GM21360 (cell line): ENCODE measurements at regions not wholly inside any gene's neighbourhood (a gene's known extent, or its start where the extent isn't known, plus 50 kb on each side); places are given as distances from the start of the nearest gene placed in this dataset.
"Not testable (repeated sequence)": the region's sequence is repeated elsewhere in the genome, so short reads cannot be mapped to it uniquely, and the experiment has no call there.

Source experiments
- ATAC-seq: cut with Tn5 transposase; IDR thresholded peaks from one replicate; pipeline ENCODE4 v1.9.1; 2021; ENCODE audit warnings: mild to moderate bottlenecking, moderate library complexity; ENCODE audit not compliant: unreplicated experiment

DNA sequence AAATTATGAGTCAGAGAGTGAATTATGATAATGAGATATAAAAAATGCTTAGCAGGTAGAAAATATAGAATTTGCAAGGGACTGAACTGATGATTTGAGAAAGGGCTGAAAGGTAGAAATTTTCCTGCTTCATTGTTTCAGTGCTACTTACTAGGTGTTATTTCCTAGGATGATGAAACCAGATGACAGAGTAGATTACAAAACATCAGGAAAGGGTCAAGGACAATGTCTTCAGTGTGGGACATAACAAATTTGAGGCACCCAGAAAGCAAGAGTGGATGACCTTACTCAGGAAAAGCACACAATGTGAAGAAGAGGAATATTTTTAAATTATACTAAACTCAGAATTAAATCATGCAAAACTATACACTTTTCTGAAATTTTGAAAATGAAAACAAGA lies 102.1 kb downstream of the SHCBP1 start:
- ATAC-seq: no peak

DNA sequence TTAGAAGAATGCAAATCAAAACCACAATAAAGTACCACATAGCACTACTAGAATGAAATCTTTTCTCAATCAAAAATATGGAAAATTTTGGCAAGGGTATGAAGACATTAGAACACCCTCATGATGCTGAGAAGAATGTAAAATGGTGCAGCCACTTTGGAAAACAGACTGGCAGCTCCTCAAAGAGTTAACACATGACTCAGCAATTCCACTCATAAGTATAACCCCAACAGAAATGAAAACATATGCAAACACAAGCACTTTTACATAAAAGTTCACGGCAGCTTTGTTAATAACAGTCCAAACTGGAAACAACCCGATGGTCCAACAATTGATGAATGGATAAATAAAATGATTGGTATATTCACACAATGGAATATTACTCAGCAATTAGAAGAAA lies 124.5 kb downstream of the SHCBP1 start:
- no peak for ATAC-seq

DNA sequence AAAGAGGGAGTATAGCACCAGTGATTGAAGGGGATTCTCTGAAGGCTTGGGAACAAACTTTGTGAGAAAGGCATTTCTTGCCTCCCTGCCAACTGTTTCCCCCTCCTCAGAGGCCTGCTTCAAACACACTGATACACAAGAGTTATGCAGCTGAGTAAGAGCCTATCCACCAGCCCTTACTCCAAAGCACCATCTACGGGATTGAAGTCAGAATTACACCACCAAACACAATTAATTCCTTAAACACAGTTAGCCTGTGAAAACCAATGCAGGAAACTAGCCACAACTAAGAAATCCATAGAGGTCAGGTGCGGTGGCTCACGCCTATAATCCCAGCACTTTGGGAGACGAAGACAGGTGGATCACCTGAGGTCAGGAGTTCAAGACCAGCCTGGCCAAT lies 138.3 kb downstream of the SHCBP1 start:
- ATAC-seq: no peak

DNA sequence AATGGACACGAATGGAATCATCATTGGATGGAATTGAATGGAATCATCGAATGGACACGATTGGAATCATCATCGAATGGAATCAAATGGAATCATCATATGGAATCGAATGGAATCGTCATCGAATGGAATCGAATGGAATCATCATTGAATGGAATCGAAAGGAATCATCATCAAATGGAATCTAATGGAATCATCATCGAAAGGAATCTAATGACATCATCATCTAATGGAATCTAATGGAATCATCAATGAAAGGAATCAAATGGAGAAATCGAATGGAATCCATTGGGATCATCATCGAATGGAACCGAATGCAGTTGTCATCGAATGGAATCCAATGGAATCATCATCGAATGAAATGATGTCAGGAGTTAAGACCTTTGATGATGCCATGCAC lies 154.9 kb downstream of the SHCBP1 start:
- ATAC-seq: no peak

DNA sequence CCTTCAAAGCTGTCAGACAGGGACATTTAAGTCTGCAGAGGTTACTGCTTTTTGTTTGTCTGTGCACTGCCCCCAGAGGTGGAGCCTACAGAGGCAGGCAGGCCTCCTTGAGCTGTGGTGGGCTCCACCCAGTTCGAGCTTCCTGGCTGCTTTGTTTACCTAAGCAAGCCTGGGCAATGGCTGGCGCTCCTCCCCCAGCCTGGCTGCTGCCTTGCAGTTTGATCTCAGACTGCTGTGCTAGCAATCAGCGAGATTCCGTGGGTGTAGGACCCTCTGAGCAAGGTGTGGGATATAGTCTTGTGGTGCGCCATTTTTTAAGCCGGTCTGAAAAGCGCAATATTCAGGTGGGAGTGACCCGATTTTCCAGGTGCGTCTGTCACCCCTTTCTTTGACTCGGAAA lies 166.4 kb downstream of the SHCBP1 start:
- ATAC-seq: not testable (repeated sequence)

DNA sequence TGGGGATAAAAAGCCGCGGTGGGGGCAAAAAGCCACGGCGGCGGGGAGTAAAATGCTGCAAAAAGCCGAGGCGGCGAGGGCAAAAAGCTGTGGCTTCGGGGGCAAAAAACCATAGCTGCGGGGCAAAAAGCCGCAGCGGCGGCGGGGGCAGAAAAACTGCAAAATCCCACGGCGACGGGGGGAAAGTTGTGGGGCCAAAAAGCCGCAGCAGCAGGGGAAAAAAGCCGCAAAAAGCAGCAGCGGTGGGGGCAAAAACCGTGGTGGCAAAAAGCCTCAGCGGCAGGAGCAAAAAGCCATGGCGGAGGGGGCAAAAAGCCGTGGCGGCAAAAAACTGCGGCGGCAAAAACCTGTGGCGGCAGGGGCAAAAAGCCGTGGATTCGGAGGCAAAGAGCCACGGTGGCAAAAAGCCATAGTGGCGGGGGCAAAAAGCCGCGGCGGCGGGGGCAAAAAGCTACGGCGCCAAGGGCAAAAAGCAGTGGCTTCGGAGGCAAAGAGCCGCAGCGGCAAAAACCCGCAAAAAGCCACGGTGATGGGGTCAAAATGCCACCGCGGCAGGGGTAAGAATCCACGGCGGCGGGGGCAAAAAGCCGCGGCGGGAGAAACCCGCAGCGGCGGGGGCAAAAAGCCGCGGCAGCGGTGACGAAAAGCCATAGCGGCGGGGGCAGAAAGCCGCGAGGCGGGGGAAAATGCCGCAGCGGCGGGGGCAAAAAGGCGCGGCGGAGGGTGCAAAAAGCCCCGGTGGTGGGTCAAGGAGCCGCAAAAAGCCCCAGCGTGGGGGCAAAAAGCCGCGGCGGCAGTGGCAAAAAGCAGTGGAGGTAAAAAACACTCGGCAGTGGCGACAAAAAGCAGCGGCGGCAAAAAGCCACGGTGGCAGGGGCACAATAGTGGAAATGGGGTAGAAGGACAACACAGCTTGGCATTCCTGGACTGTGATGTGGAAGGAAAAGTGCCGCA lies 192.8 kb downstream of the SHCBP1 start:
- no peak for ATAC-seq

DNA sequence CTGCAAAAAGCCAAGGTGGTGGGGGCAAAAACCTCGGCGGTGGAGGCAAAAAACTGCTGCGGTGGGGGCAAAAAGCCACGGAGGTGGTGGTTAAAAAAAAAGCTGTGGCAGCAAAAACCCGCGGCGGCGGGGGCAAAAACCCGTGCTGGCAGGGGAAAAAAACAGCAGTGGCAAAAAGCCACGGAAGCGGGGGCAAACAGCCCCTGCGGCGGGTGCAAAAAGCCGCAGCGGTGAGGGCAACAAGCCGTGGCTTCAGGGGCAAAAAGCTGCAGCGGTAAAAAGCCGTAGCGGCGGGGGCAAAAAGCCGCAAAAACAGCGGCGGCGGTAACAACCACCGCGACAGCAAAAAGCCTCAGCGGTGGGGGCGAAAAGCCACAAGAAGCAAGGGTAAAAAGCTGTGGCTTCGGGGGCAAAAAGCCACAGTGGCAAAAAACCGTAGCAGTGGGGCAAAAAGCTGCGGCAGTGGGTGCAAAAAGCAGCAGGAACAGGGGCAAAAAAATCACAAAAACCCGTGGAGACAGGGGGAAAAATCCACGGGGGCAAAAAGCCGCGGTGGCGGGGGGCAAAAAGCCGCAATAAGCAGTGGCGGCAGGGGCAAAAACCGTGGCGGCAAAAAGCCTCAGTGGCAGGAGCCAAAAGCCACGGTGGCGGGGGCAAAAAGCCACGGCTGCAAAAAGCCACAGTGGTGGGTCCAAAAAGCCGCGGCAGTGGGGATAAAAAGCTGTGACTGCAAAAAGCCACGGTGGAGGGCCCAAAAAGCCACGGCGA lies 193.7 kb downstream of the SHCBP1 start:
- no peak for ATAC-seq

DNA sequence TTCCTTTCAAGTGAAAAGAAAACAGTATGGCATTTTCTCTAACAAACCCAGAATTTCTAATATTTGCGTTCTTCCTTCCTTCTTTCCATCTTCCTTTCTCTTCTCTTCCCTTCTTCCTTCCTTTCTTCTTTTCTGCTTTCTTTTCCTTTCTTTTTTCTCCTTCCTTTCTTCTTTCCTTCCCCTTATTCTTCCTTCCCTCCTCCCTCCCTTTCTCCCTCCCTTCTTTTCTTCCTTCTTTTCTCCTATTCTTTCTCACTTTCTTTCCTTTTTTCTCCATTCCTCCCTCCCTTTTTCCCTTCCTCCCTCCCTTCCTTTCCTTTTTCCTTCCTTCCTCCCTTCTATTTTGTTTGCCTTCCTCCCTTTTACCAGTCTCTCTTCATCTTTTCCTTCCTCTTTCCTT lies 194.8 kb downstream of the SHCBP1 start:
- no peak for ATAC-seq

DNA sequence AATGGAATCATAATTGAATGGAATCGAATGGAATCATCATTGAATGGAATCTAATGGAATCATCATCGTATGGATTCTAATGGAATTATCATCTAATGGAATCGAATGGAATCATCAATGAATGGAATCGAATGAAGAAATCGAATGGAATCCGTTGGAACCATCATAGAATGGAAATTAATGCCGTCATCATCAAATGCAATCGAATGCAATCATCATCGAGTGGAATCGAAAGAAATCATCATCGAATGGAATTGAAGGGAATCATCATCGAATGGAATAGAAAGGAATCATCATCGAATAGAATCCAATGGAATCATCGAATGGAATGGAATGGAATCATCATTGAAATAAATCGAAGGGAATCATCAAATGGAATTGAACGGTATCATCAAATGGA lies 217.2 kb downstream of the SHCBP1 start:
- ATAC-seq: no peak

DNA sequence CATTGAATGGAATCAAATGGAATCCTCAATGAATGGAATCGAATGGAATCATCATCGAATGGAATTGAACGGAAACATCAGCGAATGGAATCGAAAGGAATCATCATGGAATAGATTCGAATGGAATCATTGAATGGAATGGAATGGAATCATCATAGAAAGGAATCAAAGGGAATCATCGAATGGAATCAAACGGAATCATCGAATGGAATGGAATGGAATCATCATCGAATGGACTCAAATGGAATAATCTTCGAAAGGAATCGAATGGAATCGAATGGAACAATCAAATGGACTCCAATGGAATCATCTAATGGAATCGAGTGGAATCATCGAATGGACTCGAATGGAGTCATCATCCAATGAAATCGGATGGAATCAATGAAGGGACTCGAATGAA lies 222.6 kb downstream of the SHCBP1 start:
- ATAC-seq: not testable (repeated sequence)

DNA sequence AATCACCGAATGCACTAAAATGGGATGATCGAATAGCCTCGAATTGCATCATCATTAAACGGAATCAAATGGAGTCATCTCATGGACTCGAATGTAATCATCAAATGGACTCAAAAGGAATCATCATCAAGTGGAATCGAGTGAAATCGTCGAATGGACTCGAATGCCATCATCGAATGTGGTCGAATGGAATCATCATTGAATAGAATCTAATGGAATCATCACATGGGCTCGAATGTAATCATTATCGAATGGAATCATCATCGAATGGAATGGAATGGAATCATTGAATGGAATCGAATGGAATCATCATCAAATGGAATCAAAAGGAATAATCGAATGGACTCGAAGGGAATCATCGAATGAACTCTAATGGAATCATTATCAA lies 224.3 kb downstream of the SHCBP1 start:
- not testable (repeated sequence) for ATAC-seq

DNA sequence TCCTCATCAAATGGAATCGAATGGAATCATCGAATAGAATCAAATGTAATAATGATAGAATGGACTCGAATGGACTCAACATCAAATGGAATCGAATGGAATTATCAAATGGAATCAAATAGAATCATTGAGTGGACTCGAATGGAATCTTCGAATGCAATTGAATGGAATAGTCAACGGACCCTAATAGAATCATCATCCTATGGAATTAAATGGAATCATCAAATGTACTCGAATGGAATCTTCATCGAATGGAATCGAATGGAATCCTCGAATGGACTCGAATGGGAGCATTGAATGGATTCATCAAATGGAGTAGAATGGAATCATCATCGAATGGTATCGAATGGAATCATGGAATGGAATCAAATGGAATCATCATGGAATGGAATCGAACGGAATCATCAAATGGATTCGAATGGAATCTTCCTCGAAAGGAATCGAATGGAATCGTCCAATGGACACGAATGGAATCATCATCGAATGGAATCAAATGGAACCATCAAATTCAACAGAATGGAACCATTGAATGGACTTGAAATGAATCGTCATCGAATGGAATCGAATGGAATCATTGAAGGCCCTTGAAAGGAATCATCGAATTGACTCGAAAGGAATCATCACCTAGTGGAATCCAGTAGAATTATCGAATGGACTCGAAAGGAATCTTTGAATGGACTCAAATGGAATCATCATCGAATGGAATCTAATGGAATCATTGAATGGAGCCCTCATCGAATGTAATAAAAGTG lies 224.9 kb downstream of the SHCBP1 start:
- ATAC-seq: not testable (repeated sequence)

DNA sequence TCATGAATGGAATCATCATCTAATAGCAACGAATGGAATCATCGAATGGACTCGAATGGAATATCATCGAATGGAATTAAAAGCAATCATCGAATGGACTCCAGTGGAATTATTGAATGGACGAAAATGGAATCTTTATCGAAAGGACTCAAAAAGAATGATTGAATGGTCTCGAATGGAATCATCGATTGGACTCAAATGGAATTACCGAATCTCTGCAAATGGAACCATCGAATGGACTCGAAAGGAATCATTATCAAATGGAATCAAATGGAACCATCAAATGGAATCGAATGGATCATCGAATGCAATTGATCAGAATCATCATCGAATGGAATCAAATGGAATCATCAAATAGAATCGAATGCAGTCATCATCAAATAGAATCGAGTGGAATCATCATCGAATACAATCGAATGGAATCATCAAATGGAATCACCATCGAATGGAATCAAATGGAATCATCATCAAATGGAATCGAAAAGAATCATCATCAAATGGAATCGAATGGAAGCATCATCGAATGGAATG lies 225.7 kb downstream of the SHCBP1 start:
- not testable (repeated sequence) for ATAC-seq

DNA sequence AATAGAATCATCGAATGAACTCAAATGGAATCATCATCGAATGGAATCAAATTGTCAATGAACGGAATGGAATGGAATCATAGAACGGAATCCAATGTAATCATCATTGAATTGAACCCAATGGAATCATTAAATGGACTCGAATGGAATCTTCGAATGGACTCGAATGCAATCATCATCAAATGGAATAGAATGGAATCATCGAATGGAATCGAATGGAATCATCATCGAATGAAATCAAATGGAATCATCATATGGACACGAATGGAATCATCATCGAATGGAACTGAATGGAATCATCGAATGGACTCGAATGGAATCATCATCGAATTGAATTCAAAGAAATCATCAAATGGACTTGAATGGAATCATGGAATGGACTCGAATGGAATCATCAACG lies 226.2 kb downstream of the SHCBP1 start:
- ATAC-seq: not testable (repeated sequence)

DNA sequence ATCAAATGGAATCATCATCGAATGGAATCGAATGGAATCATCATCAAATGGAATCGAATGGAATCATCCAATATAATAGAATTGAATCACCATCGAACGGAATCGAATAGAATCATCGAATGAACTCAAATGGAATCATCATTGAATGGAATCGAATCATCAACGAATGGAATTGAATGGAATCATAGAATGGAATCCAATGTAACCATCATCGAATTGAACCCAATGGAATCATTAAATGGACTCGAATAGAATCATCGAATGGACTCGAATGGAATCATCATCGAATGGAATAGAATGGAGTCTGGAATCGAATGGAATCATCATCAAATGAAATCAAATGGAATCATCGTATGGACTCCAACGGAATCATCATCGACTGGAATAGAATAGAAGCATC lies 227.0 kb downstream of the SHCBP1 start:
- ATAC-seq: not testable (repeated sequence)

DNA sequence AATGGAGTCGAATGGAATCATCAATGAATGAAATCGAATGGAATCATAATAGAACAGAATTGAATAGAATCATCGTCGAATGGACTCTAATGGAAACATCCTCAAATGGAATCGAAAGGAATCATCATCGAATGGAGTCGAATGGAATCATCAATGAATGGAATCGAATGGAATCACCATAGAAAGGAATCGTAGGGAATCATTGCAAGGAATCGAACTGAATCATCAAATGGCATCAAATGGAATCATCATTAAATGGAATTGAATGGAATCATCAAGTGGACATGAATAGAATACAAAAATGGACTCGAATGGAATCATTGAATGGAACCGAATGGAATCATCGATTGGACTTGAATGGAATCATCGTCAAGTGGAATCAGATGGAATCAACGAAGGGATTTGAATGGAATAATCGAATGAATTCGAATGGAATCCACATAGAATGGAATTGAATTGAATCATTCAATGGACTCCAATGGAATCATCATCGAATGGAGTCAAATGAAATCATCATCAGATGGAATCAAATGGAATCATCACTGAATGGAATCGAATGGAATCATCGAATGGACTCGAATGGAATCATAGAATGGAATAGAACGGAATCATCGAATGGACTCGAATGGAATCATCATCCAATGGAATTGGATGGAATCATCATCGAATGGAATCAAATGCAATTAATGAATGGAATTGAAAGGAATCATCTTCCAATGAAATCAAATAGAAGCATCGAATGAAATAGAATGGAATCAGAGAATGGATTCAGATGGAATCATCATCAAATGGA lies 228.1 kb downstream of the SHCBP1 start:
- not testable (repeated sequence) for ATAC-seq

DNA sequence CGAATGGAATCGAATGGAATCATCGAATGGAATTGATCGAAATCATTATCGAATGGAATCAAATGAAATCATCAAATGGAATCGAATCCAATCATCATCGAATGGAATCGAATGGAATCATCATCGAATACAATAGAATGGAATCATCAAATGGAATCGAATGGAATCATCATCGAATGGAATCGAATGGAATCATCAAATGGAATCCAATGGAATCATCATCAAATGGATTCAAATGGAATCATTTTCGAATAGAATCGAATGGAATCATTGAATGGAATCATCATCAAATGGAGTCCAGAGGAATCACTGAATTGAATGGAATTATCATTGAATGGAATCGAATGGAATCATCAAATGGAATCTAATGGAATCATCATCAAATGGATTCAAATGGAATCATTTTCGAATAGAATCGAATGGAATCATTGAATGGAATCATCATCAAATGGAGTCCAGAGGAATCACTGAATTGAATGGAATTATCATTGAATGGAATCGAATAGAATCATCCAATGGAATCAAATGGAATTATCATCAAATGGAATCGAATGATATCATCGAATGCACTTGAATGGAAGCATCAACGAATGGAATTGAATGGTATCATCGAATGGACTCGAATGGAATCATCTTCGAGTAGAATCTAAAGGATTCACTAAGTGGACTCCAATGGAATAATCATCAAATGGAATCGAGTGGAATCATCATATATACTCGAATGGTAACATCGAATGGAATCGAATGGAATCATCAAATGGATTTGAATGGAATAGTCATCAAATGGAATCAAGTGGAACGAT lies 230.3 kb downstream of the SHCBP1 start:
- ATAC-seq: not testable (repeated sequence)

DNA sequence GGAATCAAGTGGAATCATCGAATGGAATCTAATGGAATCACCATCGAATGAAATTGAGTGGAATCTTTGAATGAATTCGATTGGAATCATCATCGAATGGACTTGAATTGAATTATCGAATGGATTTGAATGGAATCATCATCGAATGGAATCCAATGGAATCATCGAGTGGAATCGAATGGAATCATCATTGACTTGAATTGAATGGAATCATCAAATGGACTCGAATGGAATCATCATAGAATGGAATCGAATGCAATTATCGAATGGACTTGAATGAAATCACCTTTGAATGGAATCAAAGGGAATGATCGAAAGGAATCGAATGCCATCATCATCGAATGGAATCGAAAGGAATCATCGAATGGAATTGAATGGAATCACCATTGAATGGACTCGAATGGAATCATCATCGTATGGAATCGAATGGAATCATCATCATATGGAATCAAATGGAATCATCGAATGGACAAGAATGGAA lies 231.6 kb downstream of the SHCBP1 start:
- not testable (repeated sequence) for ATAC-seq

DNA sequence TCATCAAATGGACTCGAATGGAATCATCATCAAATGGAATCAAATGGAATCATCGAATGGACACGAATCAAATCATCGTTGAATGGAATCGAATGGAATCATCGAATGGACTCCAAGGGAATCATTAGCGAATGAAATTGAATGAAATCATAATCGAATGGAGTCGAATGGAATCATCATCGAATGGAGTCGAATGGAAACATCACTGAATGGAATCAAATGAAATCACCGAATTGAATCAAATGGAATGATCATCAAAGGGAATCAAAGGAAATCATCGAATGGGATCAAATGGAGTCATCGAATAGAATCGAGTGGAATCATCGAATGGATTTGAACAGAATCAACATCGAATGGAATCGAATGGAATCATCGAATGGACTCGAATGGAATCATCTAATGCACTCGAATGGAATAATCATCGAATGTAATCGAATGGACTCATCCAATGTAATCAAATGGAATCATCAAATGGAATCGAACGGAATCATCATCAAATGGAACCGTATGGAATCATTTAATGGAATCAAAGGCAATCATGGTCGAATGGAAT lies 232.2 kb downstream of the SHCBP1 start:
- ATAC-seq: not testable (repeated sequence)
